Osteoblast (primary cell): ENCODE measurements at regions not wholly inside any gene's neighbourhood (a gene's known extent, or its start where the extent isn't known, plus 50 kb on each side); places are given as distances from the start of the nearest gene placed in this dataset.

Experiments used
- DNase-seq: peaks from one replicate; pipeline ENCODE4 v3.0.0; 2011; ENCODE audit warnings: low spot score, mixed read lengths; ENCODE audit not compliant: insufficient read length; ENCODE audit errors: missing footprints
- H2AFZ ChIP-seq: 2 replicates; pipeline ENCODE4 v1.6.0; 2011; ENCODE audit warnings: mild to moderate bottlenecking, low read length
- H3K27ac ChIP-seq: 2 replicates; pipeline ENCODE4 v1.5.1; 2011; ENCODE audit warnings: mild to moderate bottlenecking, low read depth, low read length, moderate library complexity
- H3K27me3 ChIP-seq: 2 replicates; pipeline ENCODE4 v1.6.0; 2012; ENCODE audit warnings: mild to moderate bottlenecking, control low read depth, inconsistent platforms, low read length, moderate library complexity; ENCODE audit not compliant: insufficient read depth
- H3K36me3 ChIP-seq: 2 replicates; pipeline ENCODE4 v1.5.1; 2011; ENCODE audit warnings: mild to moderate bottlenecking, low read length, control low read depth, moderate library complexity; ENCODE audit not compliant: insufficient read depth
- H3K4me1 ChIP-seq: 2 replicates; pipeline ENCODE4 v1.5.1; 2011; ENCODE audit warnings: mild to moderate bottlenecking, low read length, control low read depth, moderate library complexity; ENCODE audit not compliant: insufficient read depth
- H3K4me2 ChIP-seq: 2 replicates; pipeline ENCODE4 v1.6.0; 2011; ENCODE audit warnings: mild to moderate bottlenecking, low read length; ENCODE audit not compliant: insufficient read depth
- H3K4me3 ChIP-seq: fragments of 200-600 bp; sonication (generic); 3 replicates; pipeline ENCODE4 v1.5.1; 2012; ENCODE audit warnings: mild to moderate bottlenecking, low read length, inconsistent platforms; ENCODE audit not compliant: insufficient read depth
- H3K79me2 ChIP-seq: 2 replicates; pipeline ENCODE4 v1.6.0; 2012; ENCODE audit warnings: mild to moderate bottlenecking, low read length, control low read depth, inconsistent platforms; ENCODE audit not compliant: insufficient read depth
- H3K9me3 ChIP-seq: 2 replicates; pipeline ENCODE4 v1.5.1; 2011; ENCODE audit warnings: low read depth, low read length, control low read depth
- H4K20me1 ChIP-seq: 2 replicates; pipeline ENCODE4 v1.6.0; 2012; ENCODE audit warnings: mild to moderate bottlenecking, low read length, control low read depth; ENCODE audit not compliant: insufficient read depth
- CTCF ChIP-seq: IDR thresholded peaks from 2 replicates; pipeline ENCODE4 v1.5.1; 2011; ENCODE audit warnings: mild to moderate bottlenecking, low read depth, low read length, moderate library complexity; ENCODE audit errors: extremely low read depth

- TF ChIP-seq CTCF, result no peak
- Histone ChIP-seq H3K4me3 (no peak overlapping the region), H4K20me1 (no peaks in the 10 kb centered on the region), H3K79me2 (no peaks in the 10 kb centered on the region), H3K27me3 (no peaks in the 10 kb centered on the region), H3K9me3 (no peaks in the 10 kb centered on the region), H3K36me3 (no peaks in the 10 kb centered on the region), H3K4me2 (no peak overlapping the region), H3K27ac (no peak overlapping the region), H3K4me1 (no peaks in the 10 kb centered on the region), H2AFZ (no peak overlapping the region)
- DNase-seq, result no peak
Measured at GRCh38 chr14:41201696-41202095, 405.0 kb upstream of the LRFN5 start.

GRCh38 chr14:41187868-41188267 lies 418.8 kb upstream of the LRFN5 start:
- Histone ChIP-seq H3K4me3 (no peak overlapping the region), H3K79me2 (no peaks in the 10 kb centered on the region), H3K27ac (no peak overlapping the region), H3K36me3 (no peaks in the 10 kb centered on the region), H3K9me3 (no peaks in the 10 kb centered on the region), H3K4me2 (no peak overlapping the region), H3K4me1 (no peaks in the 10 kb centered on the region), H3K27me3 (no peaks in the 10 kb centered on the region), H4K20me1 (no peaks in the 10 kb centered on the region), H2AFZ (no peak overlapping the region)
- DNase-seq, result no peak
- TF ChIP-seq CTCF, result no peak

- Histone ChIP-seq H3K4me3 (no peak overlapping the region), H3K27me3 (no peaks in the 10 kb centered on the region), H2AFZ (no peak overlapping the region), H3K79me2 (no peaks in the 10 kb centered on the region), H3K4me1 (no peaks in the 10 kb centered on the region), H3K4me2 (no peak overlapping the region), H3K9me3 (peaks cover 3% of the 10 kb centered on the region), H3K27ac (no peak overlapping the region), H4K20me1 (no peaks in the 10 kb centered on the region), H3K36me3 (no peaks in the 10 kb centered on the region)
- no peak for DNase-seq
- TF ChIP-seq CTCF, result no peak
Measured at GRCh38 chr14:41171045-41171444, 435.6 kb upstream of the LRFN5 start.

GRCh38 chr14:41167040-41167439 lies 439.6 kb upstream of the LRFN5 start:
- no peak for DNase-seq
- H3K79me2 ChIP-seq, result no peaks in the 10 kb centered on the region
- H3K4me1 ChIP-seq, result no peaks in the 10 kb centered on the region
- peaks cover 3% of the 10 kb centered on the region for H3K9me3 ChIP-seq
- no peaks in the 10 kb centered on the region for H4K20me1 ChIP-seq
- H2AFZ ChIP-seq, result no peak overlapping the region
- no peak overlapping the region for H3K4me3 ChIP-seq
- H3K27me3 ChIP-seq, result no peaks in the 10 kb centered on the region
- no peak for TF ChIP-seq CTCF
- H3K36me3 ChIP-seq, result no peaks in the 10 kb centered on the region
- no peak overlapping the region for H3K27ac ChIP-seq
- H3K4me2 ChIP-seq, result no peak overlapping the region
